HG03442 (cell line): ENCODE measurements at regions not wholly inside any gene's neighbourhood (a gene's known extent, or its start where the extent isn't known, plus 50 kb on each side); places are given as distances from the start of the nearest gene placed in this dataset.

ENCODE experiments used
- ATAC-seq: cut with Tn5 transposase; IDR thresholded peaks from one replicate; pipeline ENCODE4 v1.9.1; 2021; ENCODE audit warnings: mild to moderate bottlenecking, moderate library complexity; ENCODE audit not compliant: unreplicated experiment

GRCh38 chr6:98498866-98499265 is 335.5 kb upstream of the POU3F2 start:
- ATAC-seq, result no peak

GRCh38 chr6:98514073-98514720 is 320.2 kb upstream of the POU3F2 start:
- peak; percentile 63 for ATAC-seq

DNA sequence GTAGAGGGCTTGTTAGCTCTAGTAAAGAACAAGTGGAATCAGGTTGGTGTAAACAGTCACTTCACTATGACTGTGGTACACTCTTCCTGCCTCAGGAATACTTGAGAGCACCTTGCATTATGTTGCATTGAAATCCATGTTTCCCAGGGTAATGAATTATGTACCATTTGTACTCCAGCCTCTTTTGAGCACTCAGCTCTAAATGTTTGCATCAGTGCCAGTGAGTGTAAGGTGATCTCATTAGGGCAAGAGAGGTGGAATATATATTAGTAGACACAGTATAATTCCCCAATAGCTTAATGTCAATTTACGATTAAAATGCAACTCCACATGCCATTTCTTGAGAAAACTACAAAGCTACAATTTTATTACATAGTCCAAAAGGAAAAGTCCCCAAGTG is 319.6 kb upstream of the POU3F2 start:
- no peak for ATAC-seq

DNA sequence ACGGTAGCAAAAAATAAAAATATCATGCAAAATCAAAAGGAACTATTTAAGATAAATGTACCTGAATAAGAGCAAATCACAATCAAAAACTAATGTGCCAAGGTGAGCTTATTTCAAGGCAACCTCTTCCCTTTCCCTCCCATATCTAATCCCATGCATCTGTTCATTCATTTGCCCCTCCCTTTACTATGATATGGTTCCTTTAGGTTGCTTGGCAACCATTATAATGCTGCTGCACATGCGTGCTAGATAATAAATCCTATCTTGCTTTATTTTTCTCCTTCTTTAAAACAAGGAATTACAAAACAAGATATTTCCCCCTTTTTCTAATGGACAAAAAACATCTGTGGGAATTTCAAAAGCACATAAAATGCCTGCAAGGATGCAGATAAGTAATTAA is 318.2 kb upstream of the POU3F2 start:
- no peak for ATAC-seq

- ATAC-seq, result no peak
Observed at GRCh38 chr6:98516866-98517265, 317.5 kb upstream of the POU3F2 start.

DNA sequence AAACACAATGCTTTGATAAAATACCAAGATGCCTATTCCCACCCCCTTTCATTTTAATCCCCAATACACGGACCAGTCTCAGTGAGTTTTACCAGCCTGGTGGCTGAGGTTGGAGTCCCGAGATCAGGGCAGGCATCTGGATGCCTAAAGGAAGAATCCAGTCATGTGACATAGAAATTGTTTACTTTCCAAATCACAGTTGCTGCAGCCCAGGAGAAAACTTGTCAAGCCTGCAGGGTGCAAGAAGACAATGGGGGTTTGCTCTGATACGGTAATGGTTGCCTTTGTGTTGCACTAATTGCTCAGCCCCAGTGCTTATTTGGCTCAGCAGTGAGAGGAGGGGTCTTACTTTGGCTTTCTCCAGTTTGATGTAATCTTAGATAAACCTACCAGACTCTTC is 308.5 kb upstream of the POU3F2 start:
- no peak for ATAC-seq

GRCh38 chr6:98526465-98526864 is 307.9 kb upstream of the POU3F2 start:
- ATAC-seq, result no peak

- ATAC-seq, result no peak
Observed at GRCh38 chr6:98529364-98529763, 305.0 kb upstream of the POU3F2 start.

GRCh38 chr6:98530732-98531131 is 303.6 kb upstream of the POU3F2 start:
- ATAC-seq, result no peak

- no peak for ATAC-seq
Observed at GRCh38 chr6:98532004-98532403, 302.4 kb upstream of the POU3F2 start.

DNA sequence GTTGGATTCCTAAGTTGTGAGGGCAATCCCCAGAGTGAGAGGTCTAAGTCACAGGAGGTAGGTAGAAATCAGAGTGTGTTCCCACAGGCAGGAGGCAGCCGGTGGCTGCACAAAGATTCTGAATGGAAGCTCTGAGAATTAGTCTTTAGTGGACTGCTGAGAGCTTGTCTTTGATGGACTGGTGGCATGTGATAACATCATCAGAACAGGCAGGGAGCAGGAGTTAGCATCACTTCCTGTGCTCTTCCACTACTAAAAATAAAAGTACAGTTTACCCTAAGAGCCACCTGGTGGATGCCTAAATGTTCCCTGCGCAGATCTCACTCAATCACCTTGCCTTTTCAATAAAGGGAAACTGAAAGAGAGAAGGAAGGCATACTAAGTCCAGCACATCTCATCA is 294.6 kb upstream of the POU3F2 start:
- ATAC-seq, result peak; percentile 63

- ATAC-seq, result no peak
Observed at GRCh38 chr6:98546376-98546775, 288.0 kb upstream of the POU3F2 start.

GRCh38 chr6:98547151-98547550 is 287.2 kb upstream of the POU3F2 start:
- ATAC-seq, result no peak

DNA sequence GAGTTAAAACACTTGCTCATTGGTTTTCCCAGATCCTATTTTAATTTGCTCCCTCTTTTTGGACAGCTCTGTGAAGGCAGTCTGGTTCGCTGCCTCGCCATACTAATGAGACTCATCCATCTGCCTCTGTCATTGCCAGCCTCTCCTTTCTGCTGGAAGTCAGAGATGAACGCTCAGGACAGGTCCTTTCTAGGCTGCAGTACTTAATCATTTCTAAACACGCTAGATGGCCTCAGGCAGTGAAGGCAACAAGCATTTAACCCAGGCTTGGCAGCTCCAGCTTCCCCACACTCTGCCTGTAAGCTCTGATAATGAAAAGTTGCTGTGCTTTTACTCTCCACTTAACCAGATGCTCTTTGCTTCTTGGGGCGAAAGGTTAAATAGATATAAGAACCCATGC is 286.7 kb upstream of the POU3F2 start:
- no peak for ATAC-seq

DNA sequence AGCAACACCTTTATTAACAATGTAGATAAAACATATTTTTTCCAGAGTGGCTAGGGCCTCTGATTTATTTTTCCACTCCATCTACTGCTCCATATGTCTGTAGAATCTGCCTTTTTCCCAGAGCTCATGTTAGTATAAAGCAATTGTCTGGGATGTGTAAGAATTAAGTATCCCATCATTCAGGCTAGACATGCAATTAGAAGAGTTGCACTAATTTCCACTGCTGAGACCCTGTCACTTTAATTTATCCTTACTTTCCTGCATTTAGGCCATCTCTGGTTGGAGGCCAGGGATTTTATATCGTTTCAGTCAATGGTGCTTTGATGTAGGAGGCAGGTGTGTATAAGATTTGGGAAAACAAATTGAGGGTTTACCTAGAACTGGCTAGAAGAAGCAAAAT is 286.1 kb upstream of the POU3F2 start:
- ATAC-seq, result no peak

GRCh38 chr6:98560418-98560817 is 274.0 kb upstream of the POU3F2 start:
- no peak for ATAC-seq

DNA sequence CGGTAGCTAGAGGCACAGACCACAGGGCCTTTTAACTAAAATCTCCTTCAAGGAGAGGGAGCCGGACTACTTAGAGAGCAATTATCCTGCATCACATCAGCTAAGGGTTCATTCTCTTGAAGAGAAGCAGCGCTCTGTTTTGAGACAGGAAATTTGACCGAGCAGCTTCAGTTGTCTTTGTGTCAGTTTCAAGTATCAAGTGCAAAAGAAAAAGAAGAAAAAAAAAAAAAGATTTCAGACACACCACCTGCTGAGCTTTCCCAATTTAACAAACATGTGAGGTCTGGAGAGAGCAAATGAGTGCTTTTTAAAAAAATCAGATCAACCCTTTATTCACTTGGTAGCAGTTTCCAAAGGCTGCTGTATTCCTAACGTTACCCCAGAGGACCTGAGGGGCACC is 273.5 kb upstream of the POU3F2 start:
- no peak for ATAC-seq

DNA sequence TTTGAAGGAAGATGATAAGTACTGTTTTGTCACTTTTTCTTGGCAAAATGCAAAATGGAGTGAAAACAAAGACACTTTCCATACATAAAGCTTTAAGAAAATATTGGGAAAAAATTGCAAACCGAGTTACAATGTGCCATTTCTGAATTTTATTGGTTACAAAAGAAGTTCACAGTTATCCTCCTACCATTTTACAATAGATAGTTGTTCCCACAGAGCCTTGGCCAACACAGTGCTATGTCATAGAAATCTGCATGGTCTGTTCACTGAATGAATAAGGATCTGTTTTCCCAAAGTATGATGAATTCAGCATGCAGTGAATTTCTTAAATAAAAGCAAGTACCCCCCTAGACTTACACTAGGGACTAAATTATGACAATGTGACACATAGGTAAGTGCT is 268.2 kb upstream of the POU3F2 start:
- ATAC-seq, result no peak

DNA sequence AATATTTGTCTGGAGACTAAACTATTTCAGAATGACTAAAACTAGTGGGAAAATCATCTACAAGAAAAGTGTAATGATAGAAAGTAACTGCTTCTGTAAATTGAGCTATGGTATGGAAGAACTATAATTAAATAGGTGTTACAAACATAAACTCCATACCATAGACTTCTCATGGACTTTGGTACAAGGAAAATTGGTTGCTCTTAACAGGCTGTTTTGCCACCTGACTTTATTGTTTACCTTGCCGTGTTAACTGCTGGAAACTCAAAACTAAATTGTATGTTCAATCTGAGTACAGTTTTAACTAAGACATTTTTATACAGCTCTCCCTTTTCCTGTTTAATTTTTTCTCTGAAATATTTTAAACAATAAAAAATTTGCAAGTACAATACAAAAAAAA is 261.8 kb upstream of the POU3F2 start:
- no peak for ATAC-seq

- ATAC-seq, result no peak
Observed at GRCh38 chr6:98574984-98575383, 259.4 kb upstream of the POU3F2 start.

GRCh38 chr6:98576791-98577190 is 257.6 kb upstream of the POU3F2 start:
- ATAC-seq, result no peak

DNA sequence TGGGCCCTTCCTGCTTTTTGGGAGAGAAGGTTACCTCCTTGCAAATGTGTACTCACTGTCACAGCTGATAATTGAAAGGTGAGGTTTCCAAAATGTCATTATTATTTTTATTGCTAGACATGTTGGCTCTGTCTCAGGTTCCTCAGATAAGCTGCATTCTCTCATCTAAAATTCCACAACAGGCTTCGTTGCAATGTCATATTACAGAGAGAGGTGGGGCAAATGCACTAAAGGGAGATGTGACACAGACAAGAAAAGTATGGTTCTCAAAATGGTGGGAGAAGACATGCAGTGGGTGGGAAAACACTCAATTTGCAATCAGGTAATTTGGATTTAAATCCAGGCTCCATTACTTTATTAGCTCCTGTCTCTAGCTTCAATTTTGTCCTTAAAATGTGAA is 256.4 kb upstream of the POU3F2 start:
- no peak for ATAC-seq

GRCh38 chr6:98579079-98579478 is 255.3 kb upstream of the POU3F2 start:
- ATAC-seq, result no peak
